ENCODE measurements at regions not wholly inside any gene's neighbourhood (a gene's known extent, or its start where the extent isn't known, plus 50 kb on each side); places are given as distances from the start of the nearest gene placed in this dataset.

GRCh38 chr13:109332506-109333499, 453.6 kb downstream of the IRS2 start:
- Histone ChIP-seq H3K27ac (ENCODE audit: insufficient read depth, low read depth, low read length, poor library complexity, severe bottlenecking) (no peak overlapping the region), H3K27me3 (ENCODE audit: control insufficient read depth, insufficient read depth, low read length, poor library complexity, severe bottlenecking) (no peaks in the 10 kb centered on the region), H3K9me3 (ENCODE audit: control insufficient read depth, low read length) (no peaks in the 10 kb centered on the region), H3K4me1 (ENCODE audit: control insufficient read depth, insufficient read depth, low read length) (no peaks in the 10 kb centered on the region), H3K4me3 (ENCODE audit: insufficient read depth, low read depth, low read length) (no peak overlapping the region), H3K36me3 (ENCODE audit: control insufficient read depth, insufficient read depth, low read length) (no peaks in the 10 kb centered on the region)
- WGBS, 2 experiments: 93% methylated on average over 25 to 26 of the region's 26 CpGs

GRCh38 chr13:109331898-109332297, 454.5 kb downstream of the IRS2 start:
- WGBS, 2 experiments: 75 to 77% methylated on average over 11 of the region's 11 CpGs
- no peaks in the 10 kb centered on the region for H3K36me3 ChIP-seq (ENCODE audit: control insufficient read depth, insufficient read depth, low read length)
- H3K4me3 ChIP-seq (ENCODE audit: insufficient read depth, low read depth, low read length): no peak overlapping the region
- no peaks in the 10 kb centered on the region for H3K27me3 ChIP-seq (ENCODE audit: control insufficient read depth, insufficient read depth, low read length, poor library complexity, severe bottlenecking)
- no peaks in the 10 kb centered on the region for H3K9me3 ChIP-seq (ENCODE audit: control insufficient read depth, low read length)
- H3K4me1 ChIP-seq (ENCODE audit: control insufficient read depth, insufficient read depth, low read length): no peaks in the 10 kb centered on the region
- no peak overlapping the region for H3K27ac ChIP-seq (ENCODE audit: insufficient read depth, low read depth, low read length, poor library complexity, severe bottlenecking)

- H3K9me3 ChIP-seq (ENCODE audit: control insufficient read depth, low read length): no peaks in the 10 kb centered on the region
- H3K27me3 ChIP-seq (ENCODE audit: control insufficient read depth, insufficient read depth, low read length, poor library complexity, severe bottlenecking): no peaks in the 10 kb centered on the region
- H3K4me3 ChIP-seq (ENCODE audit: insufficient read depth, low read depth, low read length): no peak overlapping the region
- WGBS, 2 experiments: 100% methylated on average over 1 to 2 of the region's 2 CpGs
- H3K27ac ChIP-seq (ENCODE audit: insufficient read depth, low read depth, low read length, poor library complexity, severe bottlenecking): no peak overlapping the region
- H3K4me1 ChIP-seq (ENCODE audit: control insufficient read depth, insufficient read depth, low read length): no peaks in the 10 kb centered on the region
- no peaks in the 10 kb centered on the region for H3K36me3 ChIP-seq (ENCODE audit: control insufficient read depth, insufficient read depth, low read length)
Measured at GRCh38 chr13:109331011-109331433, 455.4 kb downstream of the IRS2 start.

- Histone ChIP-seq H3K4me3 (ENCODE audit: insufficient read depth, low read depth, low read length) (no peak overlapping the region), H3K9me3 (ENCODE audit: control insufficient read depth, low read length) (no peaks in the 10 kb centered on the region), H3K27me3 (ENCODE audit: control insufficient read depth, insufficient read depth, low read length, poor library complexity, severe bottlenecking) (no peaks in the 10 kb centered on the region), H3K36me3 (ENCODE audit: control insufficient read depth, insufficient read depth, low read length) (no peaks in the 10 kb centered on the region), H3K4me1 (ENCODE audit: control insufficient read depth, insufficient read depth, low read length) (no peaks in the 10 kb centered on the region), H3K27ac (ENCODE audit: insufficient read depth, low read depth, low read length, poor library complexity, severe bottlenecking) (no peak overlapping the region)
- 96% methylated on average over 4 of the region's 4 CpGs for WGBS, 2 experiments
Measured at GRCh38 chr13:109330123-109330522, 456.3 kb downstream of the IRS2 start.

- no peaks in the 10 kb centered on the region for H3K27me3 ChIP-seq (ENCODE audit: control insufficient read depth, insufficient read depth, low read length, poor library complexity, severe bottlenecking)
- no peaks in the 10 kb centered on the region for H3K36me3 ChIP-seq (ENCODE audit: control insufficient read depth, insufficient read depth, low read length)
- 92 to 96% methylated on average over 4 of the region's 4 CpGs for WGBS, 2 experiments
- no peak overlapping the region for H3K4me3 ChIP-seq (ENCODE audit: insufficient read depth, low read depth, low read length)
- no peaks in the 10 kb centered on the region for H3K9me3 ChIP-seq (ENCODE audit: control insufficient read depth, low read length)
- H3K27ac ChIP-seq (ENCODE audit: insufficient read depth, low read depth, low read length, poor library complexity, severe bottlenecking): no peak overlapping the region
- H3K4me1 ChIP-seq (ENCODE audit: control insufficient read depth, insufficient read depth, low read length): no peaks in the 10 kb centered on the region
Measured at GRCh38 chr13:109329175-109329574, 457.2 kb downstream of the IRS2 start.

- no peaks in the 10 kb centered on the region for H3K27me3 ChIP-seq (ENCODE audit: control insufficient read depth, insufficient read depth, low read length, poor library complexity, severe bottlenecking)
- no peak overlapping the region for H3K4me3 ChIP-seq (ENCODE audit: insufficient read depth, low read depth, low read length)
- 94 to 95% methylated on average over 9 of the region's 9 CpGs for WGBS, 2 experiments
- H3K27ac ChIP-seq (ENCODE audit: insufficient read depth, low read depth, low read length, poor library complexity, severe bottlenecking): no peak overlapping the region
- no peaks in the 10 kb centered on the region for H3K4me1 ChIP-seq (ENCODE audit: control insufficient read depth, insufficient read depth, low read length)
- no peaks in the 10 kb centered on the region for H3K36me3 ChIP-seq (ENCODE audit: control insufficient read depth, insufficient read depth, low read length)
- H3K9me3 ChIP-seq (ENCODE audit: control insufficient read depth, low read length): no peaks in the 10 kb centered on the region
Measured at GRCh38 chr13:109326601-109327000, 459.8 kb downstream of the IRS2 start.

GRCh38 chr13:109323338-109323737, 463.0 kb downstream of the IRS2 start:
- 93 to 94% methylated on average over 4 of the region's 4 CpGs for WGBS, 2 experiments
- no peaks in the 10 kb centered on the region for H3K36me3 ChIP-seq (ENCODE audit: control insufficient read depth, insufficient read depth, low read length)
- H3K27ac ChIP-seq (ENCODE audit: insufficient read depth, low read depth, low read length, poor library complexity, severe bottlenecking): no peak overlapping the region
- no peak overlapping the region for H3K4me3 ChIP-seq (ENCODE audit: insufficient read depth, low read depth, low read length)
- no peaks in the 10 kb centered on the region for H3K4me1 ChIP-seq (ENCODE audit: control insufficient read depth, insufficient read depth, low read length)
- no peaks in the 10 kb centered on the region for H3K9me3 ChIP-seq (ENCODE audit: control insufficient read depth, low read length)
- H3K27me3 ChIP-seq (ENCODE audit: control insufficient read depth, insufficient read depth, low read length, poor library complexity, severe bottlenecking): no peaks in the 10 kb centered on the region

- WGBS, 2 experiments: 92% methylated on average over 23 of the region's 23 CpGs
- Histone ChIP-seq H3K27ac (ENCODE audit: insufficient read depth, low read depth, low read length, poor library complexity, severe bottlenecking) (no peak overlapping the region), H3K27me3 (ENCODE audit: control insufficient read depth, insufficient read depth, low read length, poor library complexity, severe bottlenecking) (no peaks in the 10 kb centered on the region), H3K4me3 (ENCODE audit: insufficient read depth, low read depth, low read length) (no peak overlapping the region), H3K4me1 (ENCODE audit: control insufficient read depth, insufficient read depth, low read length) (no peaks in the 10 kb centered on the region), H3K36me3 (ENCODE audit: control insufficient read depth, insufficient read depth, low read length) (no peaks in the 10 kb centered on the region), H3K9me3 (ENCODE audit: control insufficient read depth, low read length) (no peaks in the 10 kb centered on the region)
Measured at GRCh38 chr13:109318945-109319590, 467.3 kb downstream of the IRS2 start.

- no peaks in the 10 kb centered on the region for H3K9me3 ChIP-seq (ENCODE audit: control insufficient read depth, low read length)
- no peak overlapping the region for H3K27ac ChIP-seq (ENCODE audit: insufficient read depth, low read depth, low read length, poor library complexity, severe bottlenecking)
- WGBS, 2 experiments: 97 to 99% methylated on average over 4 of the region's 4 CpGs
- no peaks in the 10 kb centered on the region for H3K4me1 ChIP-seq (ENCODE audit: control insufficient read depth, insufficient read depth, low read length)
- no peaks in the 10 kb centered on the region for H3K36me3 ChIP-seq (ENCODE audit: control insufficient read depth, insufficient read depth, low read length)
- no peak overlapping the region for H3K4me3 ChIP-seq (ENCODE audit: insufficient read depth, low read depth, low read length)
- H3K27me3 ChIP-seq (ENCODE audit: control insufficient read depth, insufficient read depth, low read length, poor library complexity, severe bottlenecking): no peaks in the 10 kb centered on the region
Measured at GRCh38 chr13:109315481-109315880, 470.9 kb downstream of the IRS2 start.

GRCh38 chr13:109314101-109314500, 472.3 kb downstream of the IRS2 start:
- Histone ChIP-seq H3K27ac (ENCODE audit: insufficient read depth, low read depth, low read length, poor library complexity, severe bottlenecking) (no peak overlapping the region), H3K4me1 (ENCODE audit: control insufficient read depth, insufficient read depth, low read length) (no peaks in the 10 kb centered on the region), H3K9me3 (ENCODE audit: control insufficient read depth, low read length) (no peaks in the 10 kb centered on the region), H3K27me3 (ENCODE audit: control insufficient read depth, insufficient read depth, low read length, poor library complexity, severe bottlenecking) (no peaks in the 10 kb centered on the region), H3K36me3 (ENCODE audit: control insufficient read depth, insufficient read depth, low read length) (no peaks in the 10 kb centered on the region), H3K4me3 (ENCODE audit: insufficient read depth, low read depth, low read length) (no peak overlapping the region)
- 91 to 93% methylated on average over 5 of the region's 5 CpGs for WGBS, 2 experiments

Data from ectodermal cell (in vitro differentiated cells).